ENCODE measurements at regions not wholly inside any gene's neighbourhood (a gene's known extent, or its start where the extent isn't known, plus 50 kb on each side); places are given as distances from the start of the nearest gene placed in this dataset.

DNA sequence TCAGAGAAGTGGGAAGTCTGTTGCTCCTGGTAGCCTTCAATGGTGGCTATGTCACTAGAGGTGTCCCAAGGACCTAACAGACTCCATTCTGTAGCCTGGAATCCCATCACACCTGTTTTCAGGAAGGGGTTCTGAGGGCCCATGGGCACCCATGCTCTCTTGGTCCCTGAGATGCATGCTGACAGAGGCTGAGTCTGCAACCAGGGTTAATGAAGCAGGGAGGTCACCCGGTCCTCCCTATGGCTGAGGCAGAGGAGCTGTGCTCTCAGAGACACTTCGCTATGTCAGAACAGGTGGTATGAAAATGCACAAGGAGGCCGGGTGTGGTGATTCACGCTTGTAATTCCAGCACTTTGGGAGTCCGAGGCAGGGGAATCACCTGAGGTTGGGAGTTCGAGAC lies 452.1 kb downstream of the TCERG1L start:
- no peak for DNase-seq

GRCh38 chr10:130862122-130862521 lies 449.4 kb downstream of the TCERG1L start:
- DNase-seq: no peak

- no peak for DNase-seq
Observed at GRCh38 chr10:130862626-130863025, 448.9 kb downstream of the TCERG1L start.

- DNase-seq: no peak
Observed at GRCh38 chr10:130863044-130863443, 448.5 kb downstream of the TCERG1L start.

DNA sequence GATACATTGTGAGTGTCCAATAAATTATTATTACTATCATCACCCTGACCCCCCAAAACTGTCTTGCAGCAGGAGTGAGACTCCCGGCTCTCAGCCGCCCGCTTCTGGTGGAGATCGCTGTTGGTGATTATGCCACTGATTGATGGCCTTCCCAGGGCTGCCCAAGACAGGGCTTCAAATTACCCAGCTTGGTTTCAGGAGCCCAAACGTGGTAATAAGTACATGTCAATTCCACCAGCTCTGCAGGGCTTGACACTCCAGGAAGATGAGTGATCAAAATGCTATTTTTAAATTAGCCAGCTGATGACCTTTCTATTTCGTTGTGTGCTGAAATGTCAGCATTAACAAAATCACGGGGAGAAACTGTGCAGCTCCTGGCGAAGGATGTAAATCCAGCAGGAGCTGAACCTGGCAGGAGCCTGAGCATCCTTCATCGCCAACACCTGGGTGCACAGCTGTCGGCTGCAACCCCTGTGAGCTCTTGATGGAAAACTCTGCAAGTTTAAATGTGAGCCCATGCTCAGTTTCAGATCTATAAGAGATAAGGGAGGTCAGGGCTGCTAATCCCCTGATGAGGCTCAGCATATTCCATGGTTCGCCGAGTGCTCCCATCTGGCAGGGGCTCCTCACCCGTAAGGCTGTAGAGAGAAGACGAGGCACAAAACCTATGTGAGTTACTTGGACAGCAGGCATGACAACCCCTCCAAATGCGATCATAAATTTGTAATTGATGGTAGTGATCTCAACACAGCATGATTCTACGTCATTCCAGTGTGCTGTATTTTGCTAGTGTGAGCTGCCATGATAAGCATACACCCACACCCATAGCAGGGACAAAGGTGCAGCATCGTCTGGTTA lies 446.3 kb downstream of the TCERG1L start:
- no peak for DNase-seq

- DNase-seq: no peak
Observed at GRCh38 chr10:130866857-130867256, 444.7 kb downstream of the TCERG1L start.

DNA sequence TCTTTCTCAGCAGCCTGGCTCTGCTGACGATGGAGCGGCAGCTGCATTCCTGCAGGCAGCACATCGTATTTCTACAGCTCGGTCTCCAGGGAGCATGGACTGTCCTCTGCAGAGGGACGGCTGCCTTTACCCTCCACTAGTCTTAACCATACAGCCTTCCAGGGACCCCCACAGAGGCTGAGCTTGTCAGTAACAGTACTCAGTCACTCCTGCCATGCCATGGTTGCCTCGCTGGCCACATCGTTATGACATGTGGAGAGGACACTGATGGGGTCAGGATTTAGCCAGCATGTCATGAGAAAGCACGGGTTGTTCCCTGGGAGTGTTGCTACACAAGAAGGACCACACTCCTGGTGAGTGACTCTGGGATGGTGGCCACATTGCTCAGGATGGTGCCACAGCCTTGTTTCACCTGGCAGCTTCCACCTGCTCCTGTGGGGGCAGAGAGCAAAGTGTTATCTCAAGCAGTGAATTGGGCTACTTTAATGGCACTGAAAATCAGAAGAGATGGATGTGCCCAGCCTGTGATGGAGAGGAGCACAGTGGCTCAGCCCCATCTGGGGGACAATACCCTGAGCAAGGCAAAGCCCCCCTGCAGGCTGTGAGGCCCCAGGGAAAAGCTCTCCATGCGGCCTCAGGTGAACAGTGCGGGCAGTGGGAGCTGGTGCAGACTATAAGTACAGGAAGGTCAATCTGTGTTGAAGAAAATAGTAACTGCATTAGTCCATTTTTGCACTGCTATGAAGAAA lies 443.9 kb downstream of the TCERG1L start:
- DNase-seq: no peak

- no peak for DNase-seq
Observed at GRCh38 chr10:130869179-130869841, 442.2 kb downstream of the TCERG1L start.

DNA sequence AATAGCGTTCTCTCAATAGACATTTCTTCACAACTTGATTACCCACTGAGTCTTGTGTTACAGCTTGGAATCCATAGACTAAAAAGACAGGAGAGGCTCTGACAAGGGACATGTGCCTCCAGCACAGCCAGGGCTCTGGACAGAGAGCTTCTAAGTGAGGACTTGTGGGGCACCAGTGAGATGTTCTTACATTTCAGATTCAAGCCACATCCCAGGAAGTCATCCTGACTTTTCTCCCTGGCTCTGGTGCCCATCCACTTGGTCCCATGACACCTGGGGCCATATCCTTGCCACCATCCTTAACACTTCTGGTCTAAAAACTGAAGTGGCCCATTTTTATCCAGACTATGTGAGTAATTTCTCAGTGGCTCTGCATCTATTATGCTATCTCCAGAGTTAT lies 440.1 kb downstream of the TCERG1L start:
- no peak for DNase-seq

DNA sequence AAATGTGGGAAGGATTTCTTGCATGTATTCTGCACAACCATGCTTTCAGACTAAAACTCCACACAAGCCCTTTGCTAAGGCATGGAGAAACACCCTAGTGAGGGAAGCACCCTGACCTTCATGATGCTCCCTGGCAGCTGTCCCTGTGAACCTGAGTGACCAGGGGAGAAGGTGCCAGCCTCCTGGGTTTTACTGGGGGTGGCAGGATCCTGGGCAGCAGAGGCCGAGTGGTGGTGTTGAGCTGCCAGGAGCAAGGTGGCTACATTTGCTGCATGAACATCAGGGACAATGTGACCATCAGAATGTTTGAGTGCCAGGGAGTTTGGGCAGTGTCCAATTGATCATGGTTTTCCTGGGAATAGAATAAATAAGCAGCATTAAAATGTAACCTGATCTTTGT lies 437.9 kb downstream of the TCERG1L start:
- no peak for DNase-seq

GRCh38 chr10:130875116-130875515 lies 436.4 kb downstream of the TCERG1L start:
- DNase-seq: no peak

DNA sequence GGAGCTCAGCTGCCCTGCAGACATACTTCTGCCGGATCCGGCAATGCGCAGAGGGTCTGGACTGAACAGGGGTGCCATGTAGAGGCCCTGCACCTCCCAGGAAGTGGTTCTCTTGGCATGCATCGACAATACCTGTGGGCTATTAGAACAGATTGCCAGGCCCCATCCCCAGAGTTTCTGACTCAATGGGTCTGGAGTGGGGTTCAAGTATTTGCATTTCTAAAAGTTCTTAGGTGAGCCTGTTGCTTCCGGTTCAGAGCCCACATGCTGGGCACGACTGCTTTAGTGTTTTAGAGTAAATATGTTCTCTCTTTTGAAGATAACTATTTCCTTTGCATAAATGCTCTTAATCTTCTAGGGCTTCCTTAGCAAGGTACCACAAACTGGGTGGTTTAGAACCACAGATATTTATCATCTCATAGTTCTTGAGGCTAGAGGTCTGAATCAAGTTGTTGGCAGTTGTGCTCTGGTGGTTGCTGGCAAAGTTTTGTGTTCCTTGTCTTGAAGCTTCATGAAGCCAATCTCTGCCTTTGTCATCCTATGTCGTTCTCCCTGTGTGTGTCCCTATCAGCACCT lies 435.5 kb downstream of the TCERG1L start:
- no peak for DNase-seq

- DNase-seq: no peak
Observed at GRCh38 chr10:130877126-130877525, 434.4 kb downstream of the TCERG1L start.

DNA sequence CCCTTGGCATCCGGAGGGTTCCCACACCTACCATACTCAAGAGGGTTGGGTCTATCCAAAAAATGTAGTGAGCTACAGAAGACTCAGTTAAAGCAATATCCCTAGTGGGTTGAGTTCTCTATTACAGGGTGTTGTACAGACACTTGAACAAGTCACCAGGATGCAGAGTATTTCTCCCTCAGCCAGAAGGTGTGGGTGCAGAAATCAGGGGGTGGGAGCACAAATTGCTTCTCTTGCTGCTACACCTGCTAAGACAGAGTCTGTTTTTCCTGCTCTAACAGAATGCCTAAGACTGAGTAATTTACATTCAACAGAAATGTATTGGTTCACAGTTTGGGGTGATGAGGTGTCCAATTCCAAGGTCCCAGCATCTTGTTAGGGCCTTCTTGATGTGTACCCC lies 433.4 kb downstream of the TCERG1L start:
- no peak for DNase-seq

DNA sequence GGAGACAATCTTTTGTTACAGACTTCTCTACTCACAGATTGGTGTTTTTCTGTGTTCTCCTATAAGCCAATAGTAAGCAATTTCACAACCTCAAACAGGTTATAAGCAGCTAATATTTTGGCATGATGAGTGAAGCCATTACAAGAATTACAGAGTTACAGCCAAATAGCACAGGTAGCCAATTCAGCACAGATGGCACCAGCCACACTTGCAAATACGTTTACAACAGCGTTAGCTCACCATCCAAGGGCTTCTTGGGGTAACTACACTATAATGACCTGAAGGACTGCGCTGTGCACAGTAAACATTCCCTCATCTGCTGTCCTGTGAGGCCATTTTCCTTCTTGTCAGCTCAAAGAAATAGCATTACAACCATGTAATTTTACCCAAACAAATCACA lies 428.6 kb downstream of the TCERG1L start:
- no peak for DNase-seq

DNA sequence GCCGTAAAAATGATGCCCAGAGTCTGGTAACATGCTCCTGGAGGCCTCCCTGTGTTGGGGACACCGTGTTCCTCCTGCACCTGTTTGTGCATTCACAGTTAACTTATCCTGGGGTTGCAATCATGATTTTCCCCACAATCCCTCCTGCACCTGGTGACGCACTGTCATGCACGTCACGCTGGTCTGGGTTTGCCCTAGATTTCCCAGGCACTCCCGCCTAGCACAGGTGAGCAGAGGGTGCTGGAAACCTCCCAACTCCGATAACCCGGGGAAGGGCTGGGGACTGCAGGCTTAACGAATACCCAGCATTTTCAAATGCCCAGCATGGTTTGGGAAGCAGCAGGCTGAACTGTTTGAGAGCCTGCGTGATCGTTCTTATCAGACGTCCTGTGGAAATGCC lies 427.1 kb downstream of the TCERG1L start:
- no peak for DNase-seq

GRCh38 chr10:130885021-130885655 lies 426.4 kb downstream of the TCERG1L start:
- DNase-seq: no peak

- no peak for DNase-seq
Observed at GRCh38 chr10:130887170-130887569, 424.4 kb downstream of the TCERG1L start.

DNA sequence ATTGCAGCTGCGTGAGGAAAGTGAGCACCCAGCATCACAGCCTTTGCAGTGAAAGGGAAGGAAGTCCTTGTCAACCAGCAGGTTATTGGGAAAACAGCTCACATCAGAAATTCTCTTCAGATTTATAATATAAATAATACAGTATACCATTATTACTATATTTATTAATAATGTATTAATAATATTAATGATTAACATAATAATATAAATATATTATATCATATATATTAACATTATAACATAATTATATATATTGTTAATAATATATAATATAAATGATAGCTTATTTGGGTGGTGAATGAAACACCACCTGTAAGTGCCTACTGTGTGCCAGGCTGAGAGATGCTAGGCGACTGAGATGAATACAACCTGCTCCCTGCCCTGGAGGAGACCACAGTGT lies 423.0 kb downstream of the TCERG1L start:
- no peak for DNase-seq

DNA sequence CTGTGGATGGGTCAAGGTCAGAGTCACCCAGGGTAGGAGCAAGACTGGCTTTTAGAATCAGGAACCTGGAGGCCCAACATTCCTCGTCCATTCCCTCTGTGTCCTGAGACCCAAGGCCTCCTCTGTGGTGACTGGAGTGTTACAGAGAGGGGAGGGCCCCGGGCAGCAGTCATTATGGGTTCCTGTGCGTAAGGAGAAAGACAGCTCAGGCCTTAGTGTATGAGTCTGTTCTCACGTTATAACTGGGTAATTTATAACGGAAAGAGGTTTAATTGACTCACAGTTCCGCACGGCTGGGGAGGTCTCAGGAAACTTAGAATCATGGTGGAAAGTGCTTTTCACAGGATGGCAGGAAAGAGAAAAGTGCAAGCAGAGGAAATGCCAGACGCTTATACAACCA lies 422.3 kb downstream of the TCERG1L start:
- no peak for DNase-seq

- DNase-seq: no peak
Observed at GRCh38 chr10:130889780-130890179, 421.7 kb downstream of the TCERG1L start.

DNA sequence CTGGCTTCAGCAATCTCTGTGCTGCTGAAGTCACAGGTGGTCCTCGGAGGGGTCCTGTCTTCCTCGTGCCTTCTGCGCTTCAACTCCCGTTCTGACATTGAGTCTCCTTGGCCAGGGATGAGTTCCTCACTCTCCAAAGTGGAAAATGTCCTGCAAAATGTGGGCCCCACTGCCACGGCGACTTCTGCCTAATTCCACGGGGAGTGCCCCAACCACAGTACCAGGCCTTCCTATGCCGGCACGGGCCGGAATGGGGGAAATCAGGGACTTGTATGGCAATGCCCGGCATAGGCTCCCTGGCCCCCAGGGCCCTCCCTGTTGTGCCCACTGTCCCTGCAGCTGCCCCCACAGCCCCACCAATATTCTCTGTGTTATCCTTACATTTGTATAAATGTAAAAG lies 420.5 kb downstream of the TCERG1L start:
- no peak for DNase-seq

- DNase-seq: no peak
Observed at GRCh38 chr10:130894471-130894870, 417.1 kb downstream of the TCERG1L start.
